ENCODE measurements at regions not wholly inside any gene's neighbourhood (a gene's known extent, or its start where the extent isn't known, plus 50 kb on each side); places are given as distances from the start of the nearest gene placed in this dataset.

GRCh38 chr6:126258150-126258549, 81.8 kb upstream of the CENPW start:
- intact Hi-C loops (cut with DNase I) = no loop called here
- DNase-seq = no peak
- no peak overlapping the region for H3K4me3 ChIP-seq
- ATAC-seq = no peak
- 93 to 97% methylated on average over 15 to 18 of the region's 18 CpGs for WGBS, 2 donors
- H3K27me3 ChIP-seq = no peaks in the 10 kb centered on the region
- H3K36me3 ChIP-seq (replicated peaks in 1 of 2; ENCODE audit: insufficient read depth in 1 of 2, low read depth in 2 of 2) = no peaks in the 10 kb centered on the region
- TF ChIP-seq POLR2A (IDR thresholded peaks at IDR 0.05) (no peak), CTCF (IDR thresholded peaks at IDR 0.05) (no peak)
- no peaks in the 10 kb centered on the region for H3K9me3 ChIP-seq
- H3K27ac ChIP-seq = no peak overlapping the region
- no peaks in the 10 kb centered on the region for H3K4me1 ChIP-seq

DNA sequence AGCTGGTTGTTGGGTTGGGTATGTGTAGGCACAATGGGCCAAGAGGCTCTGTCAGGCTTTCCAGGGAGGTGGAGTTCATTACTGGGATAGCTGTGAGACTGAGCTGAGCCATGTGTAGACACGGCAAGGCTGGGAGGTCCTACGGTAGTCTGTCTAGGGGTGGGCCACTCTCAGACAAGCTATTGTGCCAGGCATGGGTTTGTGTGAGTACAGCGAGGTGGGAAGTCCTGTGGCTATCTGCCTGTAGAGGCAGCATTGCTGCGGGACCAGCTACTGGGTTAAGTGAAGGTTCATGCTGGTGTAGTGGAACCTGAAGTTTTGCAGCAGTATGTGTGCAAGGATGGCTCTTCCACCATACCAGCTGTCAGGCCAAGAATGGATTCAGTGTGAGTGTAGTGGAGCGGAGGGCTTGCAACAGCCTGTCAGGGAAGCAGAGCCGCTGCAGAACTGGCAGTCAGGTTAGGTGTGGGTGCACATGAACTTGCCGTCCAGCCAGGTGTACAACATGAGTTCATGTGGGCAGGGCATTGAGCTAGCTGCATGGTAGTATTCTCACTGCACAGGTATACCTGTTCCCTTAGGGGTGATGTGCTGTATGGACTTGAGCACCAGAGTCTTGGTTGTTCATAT, 78.0 kb upstream of the CENPW start:
- Histone ChIP-seq H3K9me3 (no peaks in the 10 kb centered on the region), H3K36me3 (replicated peaks in 1 of 2; ENCODE audit: insufficient read depth in 1 of 2, low read depth in 2 of 2) (no peaks in the 10 kb centered on the region), H3K27me3 (no peaks in the 10 kb centered on the region), H3K4me1 (no peaks in the 10 kb centered on the region), H3K27ac (no peak overlapping the region), H3K4me3 (no peak overlapping the region)
- no peak for DNase-seq
- intact Hi-C loops (cut with DNase I) = no loop called here
- no peak for TF ChIP-seq POLR2A (IDR thresholded peaks at IDR 0.05)
- TF ChIP-seq CTCF (IDR thresholded peaks at IDR 0.05) = no peak
- no peak for ATAC-seq
- WGBS, 2 donors = 96 to 97% methylated on average over 5 to 7 of the region's 7 CpGs

DNA sequence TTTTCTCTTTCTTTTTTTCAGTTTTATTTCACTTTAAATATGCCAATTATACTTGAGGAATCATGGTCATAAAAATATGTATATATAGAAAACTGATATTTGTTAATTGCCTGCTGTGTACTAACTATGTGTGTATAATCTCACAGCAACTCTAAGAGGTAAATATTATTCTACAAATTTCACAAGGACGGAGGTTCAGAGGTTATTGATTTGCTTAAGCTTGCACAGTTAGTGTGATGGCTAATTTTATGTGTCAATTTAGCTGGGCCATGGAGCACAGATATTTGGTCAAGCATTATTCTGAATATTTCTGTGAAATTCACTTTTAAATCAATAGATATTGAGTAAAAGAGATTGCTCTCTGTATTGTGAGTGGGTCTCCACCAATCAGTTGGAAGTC, 75.7 kb upstream of the CENPW start:
- Histone ChIP-seq H3K4me3 (no peak overlapping the region), H3K27me3 (no peaks in the 10 kb centered on the region), H3K4me1 (no peaks in the 10 kb centered on the region), H3K36me3 (replicated peaks in 1 of 2; ENCODE audit: insufficient read depth in 1 of 2, low read depth in 2 of 2) (no peaks in the 10 kb centered on the region), H3K9me3 (no peaks in the 10 kb centered on the region), H3K27ac (no peak overlapping the region)
- intact Hi-C loops (cut with DNase I) = no loop called here
- DNase-seq (no peak), ATAC-seq (no peak)
- WGBS, 2 donors = 31 to 56% methylated on average over 1 of the region's 1 CpG
- TF ChIP-seq CTCF (IDR thresholded peaks at IDR 0.05) (no peak), POLR2A (IDR thresholded peaks at IDR 0.05) (no peak)

DNA sequence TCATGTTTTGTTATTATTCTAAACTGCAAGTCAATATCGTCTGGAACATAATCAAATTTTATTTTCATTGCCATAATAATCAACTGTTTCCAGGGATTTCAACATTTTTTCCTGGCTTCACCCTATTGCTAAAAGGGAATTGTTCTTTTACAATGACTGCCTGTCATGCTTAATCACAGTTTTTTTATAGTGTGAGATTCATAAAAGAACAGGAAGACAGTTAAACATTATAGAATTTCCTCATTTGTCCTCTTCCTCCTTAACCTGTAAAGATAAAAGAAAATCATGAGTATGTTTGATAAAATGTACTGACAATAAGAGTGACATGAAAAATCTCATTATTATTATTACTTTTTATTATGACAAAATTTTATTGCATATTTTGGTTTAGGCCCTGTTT, 73.3 kb upstream of the CENPW start:
- no peak overlapping the region for H3K4me3 ChIP-seq
- intact Hi-C loops (cut with DNase I) = no loop called here
- H3K27me3 ChIP-seq = no peaks in the 10 kb centered on the region
- TF ChIP-seq POLR2A (IDR thresholded peaks at IDR 0.05) (no peak), CTCF (IDR thresholded peaks at IDR 0.05) (no peak)
- H3K36me3 ChIP-seq (replicated peaks in 1 of 2; ENCODE audit: insufficient read depth in 1 of 2, low read depth in 2 of 2) = no peaks in the 10 kb centered on the region
- ATAC-seq (no peak), DNase-seq (no peak)
- H3K9me3 ChIP-seq = no peaks in the 10 kb centered on the region
- WGBS, 2 donors = 50 to 72% methylated on average over 1 of the region's 1 CpG
- H3K27ac ChIP-seq = no peak overlapping the region
- H3K4me1 ChIP-seq = no peaks in the 10 kb centered on the region

GRCh38 chr6:126267626-126268025, 72.3 kb upstream of the CENPW start:
- ATAC-seq (no peak), DNase-seq (no peak)
- H3K4me1 ChIP-seq = no peaks in the 10 kb centered on the region
- no peaks in the 10 kb centered on the region for H3K9me3 ChIP-seq
- WGBS, 2 donors = 60 to 76% methylated on average over 1 of the region's 1 CpG
- H3K27me3 ChIP-seq = no peaks in the 10 kb centered on the region
- no peaks in the 10 kb centered on the region for H3K36me3 ChIP-seq (replicated peaks in 1 of 2; ENCODE audit: insufficient read depth in 1 of 2, low read depth in 2 of 2)
- no peak overlapping the region for H3K4me3 ChIP-seq
- intact Hi-C loops (cut with DNase I) = no loop called here
- TF ChIP-seq CTCF (IDR thresholded peaks at IDR 0.05) (no peak), POLR2A (IDR thresholded peaks at IDR 0.05) (no peak)
- no peak overlapping the region for H3K27ac ChIP-seq

Data from body of pancreas (tissue), 4 donors.